ENCODE measurements at regions not wholly inside any gene's neighbourhood (a gene's known extent, or its start where the extent isn't known, plus 50 kb on each side); places are given as distances from the start of the nearest gene placed in this dataset.
"Not testable (repeated sequence)": the region's sequence is repeated elsewhere in the genome, so short reads cannot be mapped to it uniquely, and the experiment has no call there.

GRCh38 chr5:67746608-67747007 is 468.9 kb upstream of the PIK3R1 start:
- not testable (repeated sequence) for H3K27me3 ChIP-seq (replicated peaks); H3K9me3 ChIP-seq (replicated peaks); H3K27ac ChIP-seq; H3K4me1 ChIP-seq (replicated peaks); H3K4me3 ChIP-seq; DNase-seq (ENCODE audit: low read depth in 1 of 2, low spot score in 2 of 2); H3K36me3 ChIP-seq

- Histone ChIP-seq H3K36me3 (no peaks in the 10 kb centered on the region), H3K9me3 (replicated peaks) (0 out of 2 replicates have a peak, but pooled peaks cover 2% of the 10 kb centered on the region), H3K27me3 (replicated peaks) (no peaks in the 10 kb centered on the region), H3K27ac (no peak overlapping the region), H3K4me1 (replicated peaks) (no peaks in the 10 kb centered on the region), H3K4me3 (no peak overlapping the region)
- no peak for DNase-seq (ENCODE audit: low read depth in 1 of 2, low spot score in 2 of 2)
These were observed 469.5 kb upstream of the PIK3R1 start for GRCh38 chr5:67746103-67746502.

- no peaks in the 10 kb centered on the region; the same call in 1 of the 2 replicates for H3K9me3 ChIP-seq (replicated peaks)
- no peak for DNase-seq (ENCODE audit: low read depth in 1 of 2, low spot score in 2 of 2)
- H3K4me1 ChIP-seq (replicated peaks) = no peaks in the 10 kb centered on the region
- no peak overlapping the region for H3K4me3 ChIP-seq
- H3K27ac ChIP-seq = no peak overlapping the region
- H3K27me3 ChIP-seq (replicated peaks) = no peaks in the 10 kb centered on the region
- H3K36me3 ChIP-seq = no peaks in the 10 kb centered on the region
These were observed 482.6 kb upstream of the PIK3R1 start for GRCh38 chr5:67732921-67733320.

GRCh38 chr5:67732471-67732870 is 483.1 kb upstream of the PIK3R1 start:
- no peak overlapping the region for H3K4me3 ChIP-seq
- no peak for DNase-seq (ENCODE audit: low read depth in 1 of 2, low spot score in 2 of 2)
- H3K4me1 ChIP-seq (replicated peaks) = no peaks in the 10 kb centered on the region
- H3K27ac ChIP-seq = no peak overlapping the region
- H3K36me3 ChIP-seq = no peaks in the 10 kb centered on the region
- no peaks in the 10 kb centered on the region for H3K27me3 ChIP-seq (replicated peaks)
- H3K9me3 ChIP-seq (replicated peaks) = no peaks in the 10 kb centered on the region; the same call in 1 of the 2 replicates

- H3K4me3 ChIP-seq = no peak overlapping the region
- no peak overlapping the region for H3K27ac ChIP-seq
- H3K27me3 ChIP-seq (replicated peaks) = no peaks in the 10 kb centered on the region
- no peak for DNase-seq (ENCODE audit: low read depth in 1 of 2, low spot score in 2 of 2)
- H3K9me3 ChIP-seq (replicated peaks) = no peaks in the 10 kb centered on the region; the same call in 1 of the 2 replicates
- H3K36me3 ChIP-seq = no peaks in the 10 kb centered on the region
- H3K4me1 ChIP-seq (replicated peaks) = no peaks in the 10 kb centered on the region
These were observed 483.7 kb upstream of the PIK3R1 start for GRCh38 chr5:67731886-67732285.

- DNase-seq (ENCODE audit: low read depth in 1 of 2, low spot score in 2 of 2) = no peak
- H3K4me1 ChIP-seq (replicated peaks) = no peaks in the 10 kb centered on the region
- no peaks in the 10 kb centered on the region; the same call in 1 of the 2 replicates for H3K9me3 ChIP-seq (replicated peaks)
- H3K36me3 ChIP-seq = no peaks in the 10 kb centered on the region
- no peaks in the 10 kb centered on the region for H3K27me3 ChIP-seq (replicated peaks)
- no peak overlapping the region for H3K4me3 ChIP-seq
- no peak overlapping the region for H3K27ac ChIP-seq
These were observed 484.6 kb upstream of the PIK3R1 start for GRCh38 chr5:67730917-67731474.

GRCh38 chr5:67728326-67728890 is 487.1 kb upstream of the PIK3R1 start:
- H3K27ac ChIP-seq = no peak overlapping the region
- H3K4me3 ChIP-seq = no peak overlapping the region
- no peak for DNase-seq (ENCODE audit: low read depth in 1 of 2, low spot score in 2 of 2)
- peaks cover 2% of the 10 kb centered on the region; the same call in 1 of the 2 replicates for H3K9me3 ChIP-seq (replicated peaks)
- H3K4me1 ChIP-seq (replicated peaks) = no peaks in the 10 kb centered on the region
- no peaks in the 10 kb centered on the region for H3K27me3 ChIP-seq (replicated peaks)
- H3K36me3 ChIP-seq = no peaks in the 10 kb centered on the region

GRCh38 chr5:67725604-67726003 is 490.0 kb upstream of the PIK3R1 start:
- Histone ChIP-seq H3K27ac (no peak overlapping the region), H3K9me3 (replicated peaks) (0 out of 2 replicates have a peak, but pooled peaks cover 2% of the 10 kb centered on the region), H3K4me1 (replicated peaks) (no peaks in the 10 kb centered on the region), H3K36me3 (no peaks in the 10 kb centered on the region), H3K4me3 (no peak overlapping the region), H3K27me3 (replicated peaks) (no peaks in the 10 kb centered on the region)
- no peak for DNase-seq (ENCODE audit: low read depth in 1 of 2, low spot score in 2 of 2)

- no peaks in the 10 kb centered on the region for H3K4me1 ChIP-seq (replicated peaks)
- H3K4me3 ChIP-seq = no peak overlapping the region
- H3K27ac ChIP-seq = no peak overlapping the region
- DNase-seq (ENCODE audit: low read depth in 1 of 2, low spot score in 2 of 2) = no peak
- H3K36me3 ChIP-seq = no peaks in the 10 kb centered on the region
- H3K27me3 ChIP-seq (replicated peaks) = no peaks in the 10 kb centered on the region
- H3K9me3 ChIP-seq (replicated peaks) = 0 out of 2 replicates have a peak, but pooled peaks cover 2% of the 10 kb centered on the region
These were observed 491.0 kb upstream of the PIK3R1 start for GRCh38 chr5:67724412-67725135.

GRCh38 chr5:67723873-67724272 is 491.7 kb upstream of the PIK3R1 start:
- H3K27me3 ChIP-seq (replicated peaks) = no peaks in the 10 kb centered on the region
- no peaks in the 10 kb centered on the region for H3K36me3 ChIP-seq
- H3K9me3 ChIP-seq (replicated peaks) = 0 out of 2 replicates have a peak, but pooled peaks cover 2% of the 10 kb centered on the region
- no peak overlapping the region for H3K27ac ChIP-seq
- DNase-seq (ENCODE audit: low read depth in 1 of 2, low spot score in 2 of 2) = no peak
- H3K4me1 ChIP-seq (replicated peaks) = no peaks in the 10 kb centered on the region
- H3K4me3 ChIP-seq = no peak overlapping the region

- H3K36me3 ChIP-seq; H3K4me3 ChIP-seq; DNase-seq (ENCODE audit: low read depth in 1 of 2, low spot score in 2 of 2); H3K27me3 ChIP-seq (replicated peaks); H3K9me3 ChIP-seq (replicated peaks); H3K4me1 ChIP-seq (replicated peaks); H3K27ac ChIP-seq: not testable (repeated sequence)
These were observed 493.0 kb upstream of the PIK3R1 start for GRCh38 chr5:67722582-67722981.

GRCh38 chr5:67720162-67720772 is 495.3 kb upstream of the PIK3R1 start:
- no peaks in the 10 kb centered on the region for H3K36me3 ChIP-seq

GRCh38 chr5:67702008-67702407 is 505.4 kb upstream of the CD180 start:
- Histone ChIP-seq H3K4me1 (replicated peaks) (no peaks in the 10 kb centered on the region), H3K27ac (no peak overlapping the region), H3K4me3 (no peak overlapping the region), H3K36me3 (no peaks in the 10 kb centered on the region), H3K27me3 (replicated peaks) (no peaks in the 10 kb centered on the region), H3K9me3 (replicated peaks) (peaks cover 8% of the 10 kb centered on the region; the same call in 1 of the 2 replicates)
- no peak for DNase-seq (ENCODE audit: low read depth in 1 of 2, low spot score in 2 of 2)

More at GRCh38 chr5:67720162-67720772, 495.3 kb upstream of the PIK3R1 start:
- 0 out of 2 replicates have a peak, but pooled peaks cover 2% of the 10 kb centered on the region for H3K9me3 ChIP-seq (replicated peaks)
- H3K27ac ChIP-seq = no peak overlapping the region
- H3K27me3 ChIP-seq (replicated peaks) = no peaks in the 10 kb centered on the region
- no peak overlapping the region for H3K4me3 ChIP-seq
- DNase-seq (ENCODE audit: low read depth in 1 of 2, low spot score in 2 of 2) = no peak
- no peaks in the 10 kb centered on the region for H3K4me1 ChIP-seq (replicated peaks)

GRCh38 chr5:67699560-67699959 is 503.0 kb upstream of the CD180 start:
- Histone ChIP-seq H3K4me3 (no peak overlapping the region), H3K27me3 (replicated peaks) (no peaks in the 10 kb centered on the region), H3K9me3 (replicated peaks) (peaks cover 8% of the 10 kb centered on the region; the same call in 1 of the 2 replicates), H3K27ac (no peak overlapping the region), H3K36me3 (no peaks in the 10 kb centered on the region), H3K4me1 (replicated peaks) (no peaks in the 10 kb centered on the region)
- DNase-seq (ENCODE audit: low read depth in 1 of 2, low spot score in 2 of 2) = no peak

Measured in SJSA1 (cell line).